Ovary (tissue), 7 donors: ENCODE measurements at regions not wholly inside any gene's neighbourhood (a gene's known extent, or its start where the extent isn't known, plus 50 kb on each side); places are given as distances from the start of the nearest gene placed in this dataset.

Source experiments
- DNase-seq, 5 donors: peaks; one replicate each; pipeline ENCODE4 v3.0.0-alpha.2; 2019 to 2020
- H3K27ac ChIP-seq, 2 donors: fragments of 200-600 bp; one replicate each; pipeline versions ENCODE4 v1.5.1 to v1.8.0; 2019 to 2022
- H3K27me3 ChIP-seq: fragments of 200-600 bp; one replicate; pipeline ENCODE4 v1.8.0; 2022
- H3K36me3 ChIP-seq: fragments of 200-600 bp; sonication (generic); one replicate; pipeline ENCODE4 v1.5.1; 2019
- H3K4me1 ChIP-seq: one replicate; pipeline ENCODE4 v1.8.1; 2013; ENCODE audit warnings: mild to moderate bottlenecking, moderate library complexity; ENCODE audit not compliant: insufficient read depth
- H3K4me3 ChIP-seq: fragments of 200-600 bp; sonication (generic); one replicate; pipeline ENCODE4 v1.5.1; 2017
- H3K9me3 ChIP-seq, 2 donors: fragments of 200-600 bp in 1 of 2; sonication (generic) in 1 of 2; one replicate each; pipeline versions ENCODE4 v1.5.1 to v1.8.1; 2013 to 2019; ENCODE audit warnings: mild to moderate bottlenecking in 1 of 2, moderate library complexity in 1 of 2
- CTCF ChIP-seq, 3 donors: fragments of 450-650 bp in 2 of 3; fragments of 200-600 bp in 1 of 3; IDR thresholded peaks; one replicate each; pipeline versions ENCODE4 v1.5.1 to v1.8.0; 2016 to 2022; ENCODE audit warnings: antibody characterized with exemption in 3 of 3, mild to moderate bottlenecking in 1 of 3
- EP300 ChIP-seq: sonication (generic); formaldehyde crosslinking; IDR thresholded peaks from one replicate; pipeline ENCODE4 v1.6.1; 2017; ENCODE audit warnings: antibody characterized with exemption
- POLR2A ChIP-seq: fragments of 450-650 bp; IDR thresholded peaks from one replicate; pipeline ENCODE4 v1.6.1; 2017; ENCODE audit warnings: antibody characterized with exemption, mild to moderate bottlenecking, moderate library complexity
- WGBS, 3 donors: extraction: QIAGEN DNeasy Blood & Tissue Kit in 1 of 3; methylation state at CpG; one replicate each; pipeline versions ENCODE4 v1.1.5 to v1.1.7; 2013 to 2017; 5-methylcytosine and 5-hydroxymethylcytosine counted together
- intact Hi-C, 4 donors: fragments of 100-400 bp; cut with DNase I; formaldehyde crosslinking; loops; one replicate each; pipeline versions ENCODE4 v1.11.0 to v1.15.1; 2022 to 2023
- donor health status: DM: no; HTN: no; CAD: no; lungs with moderate emphysema.
- donor health status: DM: no; HTN: no; CAD: no.
- donor health status: Bipolar disorder and iron deficiency.
- donor health status: DM: no; HTN: no; CAD: no.
- donor health status: DM: yes; HTN: yes; CAD: no.

- WGBS, 3 donors = 85 to 89% (median 86%) methylated on average over 6 of the region's 6 CpGs
- TF ChIP-seq EP300 = no peak
- TF ChIP-seq CTCF (IDR thresholded peaks at IDR 0.05) = no peak
- no peak for TF ChIP-seq POLR2A
Measured at GRCh38 chr2:192593561-192593960, 398.8 kb upstream of the TMEFF2 start.

GRCh38 chr2:192591617-192592016 is 396.9 kb upstream of the TMEFF2 start:
- DNase-seq = no peak
- H3K9me3 ChIP-seq = no peaks in the 10 kb centered on the region
- no peak overlapping the region for H3K27ac ChIP-seq
- no peaks in the 10 kb centered on the region for H3K36me3 ChIP-seq
- no peaks in the 10 kb centered on the region for H3K27me3 ChIP-seq
- TF ChIP-seq CTCF (IDR thresholded peaks at IDR 0.05) (no peak), EP300 (no peak), POLR2A (no peak)
- H3K4me3 ChIP-seq = no peak overlapping the region
- intact Hi-C loops = no loop called here
- 54 to 79% (median 56%) methylated on average over 4 of the region's 4 CpGs for WGBS, 3 donors
- H3K4me1 ChIP-seq = no peaks in the 10 kb centered on the region

More at GRCh38 chr2:192593561-192593960, 398.8 kb upstream of the TMEFF2 start:
- H3K27ac ChIP-seq = no peak overlapping the region
- H3K36me3 ChIP-seq = no peaks in the 10 kb centered on the region
- H3K4me1 ChIP-seq = no peaks in the 10 kb centered on the region
- intact Hi-C loops = no loop called here
- H3K9me3 ChIP-seq = no peaks in the 10 kb centered on the region
- no peaks in the 10 kb centered on the region for H3K27me3 ChIP-seq
- no peak overlapping the region for H3K4me3 ChIP-seq
- no peak for DNase-seq

GRCh38 chr2:192585418-192585817 is 390.7 kb upstream of the TMEFF2 start:
- intact Hi-C loops = no loop called here
- no peak for TF ChIP-seq EP300
- Histone ChIP-seq H3K9me3 (no peaks in the 10 kb centered on the region), H3K27me3 (no peaks in the 10 kb centered on the region), H3K36me3 (no peaks in the 10 kb centered on the region), H3K27ac (no peak overlapping the region), H3K4me1 (no peaks in the 10 kb centered on the region), H3K4me3 (no peak overlapping the region)
- 11 to 23% (median 13%) methylated on average over 3 of the region's 3 CpGs for WGBS, 3 donors
- DNase-seq = no peak

GRCh38 chr2:192584976-192585375 is 390.2 kb upstream of the TMEFF2 start:
- H3K36me3 ChIP-seq = no peaks in the 10 kb centered on the region
- no peak overlapping the region for H3K27ac ChIP-seq
- WGBS, 3 donors = 1 to 21% (median 7%) methylated on average over 1 of the region's 1 CpG
- no peak for DNase-seq
- H3K4me1 ChIP-seq = no peaks in the 10 kb centered on the region
- no peaks in the 10 kb centered on the region for H3K27me3 ChIP-seq
- H3K9me3 ChIP-seq = no peaks in the 10 kb centered on the region
- intact Hi-C loops = no loop called here
- no peak for TF ChIP-seq POLR2A
- no peak for TF ChIP-seq CTCF (IDR thresholded peaks at IDR 0.05)
- TF ChIP-seq EP300 = no peak
- no peak overlapping the region for H3K4me3 ChIP-seq

- Histone ChIP-seq H3K4me1 (no peaks in the 10 kb centered on the region), H3K4me3 (no peak overlapping the region), H3K27me3 (no peaks in the 10 kb centered on the region), H3K27ac (no peak overlapping the region), H3K9me3 (no peaks in the 10 kb centered on the region), H3K36me3 (no peaks in the 10 kb centered on the region)
- DNase-seq = no peak
- intact Hi-C loops = no loop called here
- WGBS, 3 donors = 47 to 58% (median 49%) methylated on average over 2 of the region's 2 CpGs
- TF ChIP-seq POLR2A (no peak), EP300 (no peak), CTCF (IDR thresholded peaks at IDR 0.05) (no peak)
Measured at GRCh38 chr2:192579965-192580700, 385.4 kb upstream of the TMEFF2 start.
